ENCODE measurements at regions not wholly inside any gene's neighbourhood (a gene's known extent, or its start where the extent isn't known, plus 50 kb on each side); places are given as distances from the start of the nearest gene placed in this dataset.

- no peaks in the 10 kb centered on the region for H3K27me3 ChIP-seq (ENCODE audit: insufficient read depth, poor library complexity, severe bottlenecking)
- DNase-seq (ENCODE audit: low read depth in 1 of 2, low spot score in 1 of 2): no peak
- TF ChIP-seq CTCF (IDR thresholded peaks at IDR 0.05; ENCODE audit: insufficient read depth, low read length) (no peak), POLR2AphosphoS5 (IDR thresholded peaks at IDR 0.05; ENCODE audit: low read depth) (no peak), SPI1 (IDR thresholded peaks at IDR 0.05; ENCODE audit: borderline replicate concordance, low read depth) (no peak), GABPA (IDR thresholded peaks at IDR 0.05; ENCODE audit: low read depth) (no peak)
- TF ChIP-seq, protein P1, sequence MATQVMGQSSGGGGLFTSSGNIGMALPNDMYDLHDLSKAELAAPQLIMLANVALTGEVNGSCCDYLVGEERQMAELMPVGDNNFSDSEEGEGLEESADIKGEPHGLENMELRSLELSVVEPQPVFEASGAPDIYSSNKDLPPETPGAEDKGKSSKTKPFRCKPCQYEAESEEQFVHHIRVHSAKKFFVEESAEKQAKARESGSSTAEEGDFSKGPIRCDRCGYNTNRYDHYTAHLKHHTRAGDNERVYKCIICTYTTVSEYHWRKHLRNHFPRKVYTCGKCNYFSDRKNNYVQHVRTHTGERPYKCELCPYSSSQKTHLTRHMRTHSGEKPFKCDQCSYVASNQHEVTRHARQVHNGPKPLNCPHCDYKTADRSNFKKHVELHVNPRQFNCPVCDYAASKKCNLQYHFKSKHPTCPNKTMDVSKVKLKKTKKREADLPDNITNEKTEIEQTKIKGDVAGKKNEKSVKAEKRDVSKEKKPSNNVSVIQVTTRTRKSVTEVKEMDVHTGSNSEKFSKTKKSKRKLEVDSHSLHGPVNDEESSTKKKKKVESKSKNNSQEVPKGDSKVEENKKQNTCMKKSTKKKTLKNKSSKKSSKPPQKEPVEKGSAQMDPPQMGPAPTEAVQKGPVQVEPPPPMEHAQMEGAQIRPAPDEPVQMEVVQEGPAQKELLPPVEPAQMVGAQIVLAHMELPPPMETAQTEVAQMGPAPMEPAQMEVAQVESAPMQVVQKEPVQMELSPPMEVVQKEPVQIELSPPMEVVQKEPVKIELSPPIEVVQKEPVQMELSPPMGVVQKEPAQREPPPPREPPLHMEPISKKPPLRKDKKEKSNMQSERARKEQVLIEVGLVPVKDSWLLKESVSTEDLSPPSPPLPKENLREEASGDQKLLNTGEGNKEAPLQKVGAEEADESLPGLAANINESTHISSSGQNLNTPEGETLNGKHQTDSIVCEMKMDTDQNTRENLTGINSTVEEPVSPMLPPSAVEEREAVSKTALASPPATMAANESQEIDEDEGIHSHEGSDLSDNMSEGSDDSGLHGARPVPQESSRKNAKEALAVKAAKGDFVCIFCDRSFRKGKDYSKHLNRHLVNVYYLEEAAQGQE (IDR thresholded peaks at IDR 0.05; ENCODE audit: insufficient replicate concordance, low read depth): no peak
- H3K27ac ChIP-seq (replicated peaks): no peak overlapping the region
- H3K4me3 ChIP-seq (replicated peaks; ENCODE audit: insufficient read depth, low read length): no peak overlapping the region
Observed at GRCh38 chr2:58851598-58851997, 610.5 kb upstream of the FANCL start.

DNA sequence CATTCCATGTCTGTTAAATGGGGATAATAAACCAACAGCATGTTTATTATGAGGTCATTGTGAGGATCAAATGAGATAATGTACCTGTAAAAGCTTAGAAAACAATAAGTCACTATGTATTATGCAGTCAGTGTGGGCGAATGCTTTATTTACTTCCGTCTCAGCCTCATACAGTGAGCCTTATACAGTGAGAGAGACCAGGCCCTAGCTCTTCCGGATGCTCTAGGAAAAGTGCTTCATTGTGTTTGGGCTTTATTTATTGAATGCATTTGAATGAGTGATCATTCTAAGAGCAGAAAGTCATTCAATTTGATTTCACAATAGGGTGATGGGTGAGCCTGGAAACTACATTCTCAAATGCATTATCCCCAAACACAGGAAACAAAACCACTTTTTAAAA is 603.9 kb upstream of the FANCL start:
- TF ChIP-seq POLR2AphosphoS5 (IDR thresholded peaks at IDR 0.05; ENCODE audit: low read depth): no peak
- TF ChIP-seq CTCF (IDR thresholded peaks at IDR 0.05; ENCODE audit: insufficient read depth, low read length): no peak
- TF ChIP-seq GABPA (IDR thresholded peaks at IDR 0.05; ENCODE audit: low read depth): no peak
- TF ChIP-seq, protein P1 (IDR thresholded peaks at IDR 0.05; ENCODE audit: insufficient replicate concordance, low read depth): no peak
- no peak for TF ChIP-seq SPI1 (IDR thresholded peaks at IDR 0.05; ENCODE audit: borderline replicate concordance, low read depth)
- no peak overlapping the region for H3K27ac ChIP-seq (replicated peaks)
- no peak overlapping the region for H3K4me3 ChIP-seq (replicated peaks; ENCODE audit: insufficient read depth, low read length)
- no peak for DNase-seq (ENCODE audit: low read depth in 1 of 2, low spot score in 1 of 2)
- no peaks in the 10 kb centered on the region for H3K27me3 ChIP-seq (ENCODE audit: insufficient read depth, poor library complexity, severe bottlenecking)

- no peak for DNase-seq (ENCODE audit: low read depth in 1 of 2, low spot score in 1 of 2)
- no peak overlapping the region for H3K27ac ChIP-seq (replicated peaks)
- H3K4me3 ChIP-seq (replicated peaks; ENCODE audit: insufficient read depth, low read length): no peak overlapping the region
- TF ChIP-seq POLR2AphosphoS5 (IDR thresholded peaks at IDR 0.05; ENCODE audit: low read depth) (no peak), SPI1 (IDR thresholded peaks at IDR 0.05; ENCODE audit: borderline replicate concordance, low read depth) (no peak), GABPA (IDR thresholded peaks at IDR 0.05; ENCODE audit: low read depth) (no peak), CTCF (IDR thresholded peaks at IDR 0.05; ENCODE audit: insufficient read depth, low read length) (no peak)
- TF ChIP-seq, protein P1 (IDR thresholded peaks at IDR 0.05; ENCODE audit: insufficient replicate concordance, low read depth): no peak
- no peaks in the 10 kb centered on the region for H3K27me3 ChIP-seq (ENCODE audit: insufficient read depth, poor library complexity, severe bottlenecking)
Observed at GRCh38 chr2:58842501-58843155, 601.5 kb upstream of the FANCL start.

All from HL-60 (cell line).